ENCODE measurements at regions not wholly inside any gene's neighbourhood (a gene's known extent, or its start where the extent isn't known, plus 50 kb on each side); places are given as distances from the start of the nearest gene placed in this dataset.

GRCh38 chr4:175246941-175247340 lies 328.8 kb downstream of the ADAM29 start:
- no peak for TF ChIP-seq POLR2AphosphoS5 (IDR thresholded peaks at IDR 0.05)
- TF ChIP-seq CTCF (IDR thresholded peaks at IDR 0.05), result no peak
- no peak for TF ChIP-seq EP300 (IDR thresholded peaks at IDR 0.05)
- no peak for TF ChIP-seq POLR2A (IDR thresholded peaks at IDR 0.05)
- 69 to 77% (median 73%) methylated on average over 3 of the region's 3 CpGs for WGBS, 5 donors
- intact Hi-C loops (cut with DNase I; ENCODE audit: low total_unique reads), result no loop called here

GRCh38 chr4:175252642-175253041 lies 334.5 kb downstream of the ADAM29 start:
- Histone ChIP-seq H3K27ac (no peak overlapping the region), H3K36me3 (no peaks in the 10 kb centered on the region), H3K4me1 (no peaks in the 10 kb centered on the region), H3K27me3 (no peaks in the 10 kb centered on the region), H3K4me3 (no peak overlapping the region), H3K9me3 (no peaks in the 10 kb centered on the region)
- WGBS, 5 donors, result 88 to 95% (median 92%) methylated on average over 5 of the region's 5 CpGs
- no peak for TF ChIP-seq CTCF (IDR thresholded peaks at IDR 0.05)
- TF ChIP-seq POLR2AphosphoS5 (IDR thresholded peaks at IDR 0.05), result no peak
- no peak for TF ChIP-seq EP300 (IDR thresholded peaks at IDR 0.05)
- TF ChIP-seq POLR2A (IDR thresholded peaks at IDR 0.05), result no peak
- intact Hi-C loops (cut with DNase I; ENCODE audit: low total_unique reads), result no loop called here
- no peak for DNase-seq

More at GRCh38 chr4:175246941-175247340, 328.8 kb downstream of the ADAM29 start:
- Histone ChIP-seq H3K27ac (no peak overlapping the region), H3K27me3 (no peaks in the 10 kb centered on the region), H3K4me1 (no peaks in the 10 kb centered on the region), H3K4me3 (no peak overlapping the region), H3K36me3 (no peaks in the 10 kb centered on the region), H3K9me3 (no peaks in the 10 kb centered on the region)
- DNase-seq, result no peak

- 73 to 81% (median 78%) methylated on average over 8 of the region's 8 CpGs for WGBS, 5 donors
- TF ChIP-seq CTCF (IDR thresholded peaks at IDR 0.05), result peak in 2 of 7 experiments; percentile 8 to 23
- no peak for TF ChIP-seq POLR2A (IDR thresholded peaks at IDR 0.05)
- no peak overlapping the region for H3K4me3 ChIP-seq
- intact Hi-C loops (cut with DNase I; ENCODE audit: low total_unique reads), result no loop called here
- H3K9me3 ChIP-seq, result no peaks in the 10 kb centered on the region
- H3K36me3 ChIP-seq, result no peaks in the 10 kb centered on the region
- DNase-seq, result no peak
- no peaks in the 10 kb centered on the region for H3K4me1 ChIP-seq
- H3K27ac ChIP-seq, result no peak overlapping the region
- no peaks in the 10 kb centered on the region for H3K27me3 ChIP-seq
These were observed 335.2 kb downstream of the ADAM29 start for GRCh38 chr4:175253184-175253902.

- no peak for TF ChIP-seq CTCF (IDR thresholded peaks at IDR 0.05)
- no peak for TF ChIP-seq POLR2AphosphoS5 (IDR thresholded peaks at IDR 0.05)
- TF ChIP-seq POLR2A (IDR thresholded peaks at IDR 0.05), result no peak
- no peak for TF ChIP-seq EP300 (IDR thresholded peaks at IDR 0.05)
- intact Hi-C loops (cut with DNase I; ENCODE audit: low total_unique reads), result no loop called here
- DNase-seq, result no peak
- Histone ChIP-seq H3K36me3 (no peaks in the 10 kb centered on the region), H3K27me3 (no peaks in the 10 kb centered on the region), H3K4me3 (no peak overlapping the region), H3K9me3 (no peaks in the 10 kb centered on the region), H3K27ac (no peak overlapping the region), H3K4me1 (no peaks in the 10 kb centered on the region)
- 91 to 100% (median 93%) methylated on average over 1 of the region's 1 CpG for WGBS, 5 donors
These were observed 345.4 kb downstream of the ADAM29 start for GRCh38 chr4:175263537-175263936.
